ENCODE measurements at regions not wholly inside any gene's neighbourhood (a gene's known extent, or its start where the extent isn't known, plus 50 kb on each side); places are given as distances from the start of the nearest gene placed in this dataset.
"Not testable (repeated sequence)": the region's sequence is repeated elsewhere in the genome, so short reads cannot be mapped to it uniquely, and the experiment has no call there.

GRCh38 chr4:134700251-134700650 is 498.7 kb upstream of the PABPC4L start:
- Histone ChIP-seq H3K27ac (ENCODE audit: low read depth, low read length) (no peak overlapping the region), H3K27me3 (ENCODE audit: insufficient read depth, low read length) (no peaks in the 10 kb centered on the region), H3K36me3 (ENCODE audit: insufficient read depth, low read length) (no peaks in the 10 kb centered on the region), H3K9me3 (ENCODE audit: low read depth, low read length) (peaks cover 4% of the 10 kb centered on the region), H3K4me3 (ENCODE audit: insufficient read depth, low read length) (no peak overlapping the region), H3K4me1 (ENCODE audit: insufficient read depth, low read length) (no peaks in the 10 kb centered on the region), H2AFZ (ENCODE audit: low read length) (no peak overlapping the region), H3K79me2 (ENCODE audit: insufficient read depth, low read length) (no peaks in the 10 kb centered on the region), H4K20me1 (ENCODE audit: insufficient read depth, low read length) (no peaks in the 10 kb centered on the region), H3K4me2 (ENCODE audit: insufficient read depth, low read length) (no peak overlapping the region)
- DNase-seq (ENCODE audit: insufficient read length, low spot score, missing footprints): no peak
- TF ChIP-seq, protein P1, sequence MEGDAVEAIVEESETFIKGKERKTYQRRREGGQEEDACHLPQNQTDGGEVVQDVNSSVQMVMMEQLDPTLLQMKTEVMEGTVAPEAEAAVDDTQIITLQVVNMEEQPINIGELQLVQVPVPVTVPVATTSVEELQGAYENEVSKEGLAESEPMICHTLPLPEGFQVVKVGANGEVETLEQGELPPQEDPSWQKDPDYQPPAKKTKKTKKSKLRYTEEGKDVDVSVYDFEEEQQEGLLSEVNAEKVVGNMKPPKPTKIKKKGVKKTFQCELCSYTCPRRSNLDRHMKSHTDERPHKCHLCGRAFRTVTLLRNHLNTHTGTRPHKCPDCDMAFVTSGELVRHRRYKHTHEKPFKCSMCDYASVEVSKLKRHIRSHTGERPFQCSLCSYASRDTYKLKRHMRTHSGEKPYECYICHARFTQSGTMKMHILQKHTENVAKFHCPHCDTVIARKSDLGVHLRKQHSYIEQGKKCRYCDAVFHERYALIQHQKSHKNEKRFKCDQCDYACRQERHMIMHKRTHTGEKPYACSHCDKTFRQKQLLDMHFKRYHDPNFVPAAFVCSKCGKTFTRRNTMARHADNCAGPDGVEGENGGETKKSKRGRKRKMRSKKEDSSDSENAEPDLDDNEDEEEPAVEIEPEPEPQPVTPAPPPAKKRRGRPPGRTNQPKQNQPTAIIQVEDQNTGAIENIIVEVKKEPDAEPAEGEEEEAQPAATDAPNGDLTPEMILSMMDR (IDR thresholded peaks at IDR 0.05; ENCODE audit: extremely low read depth, low read depth, low read length): no peak

DNA sequence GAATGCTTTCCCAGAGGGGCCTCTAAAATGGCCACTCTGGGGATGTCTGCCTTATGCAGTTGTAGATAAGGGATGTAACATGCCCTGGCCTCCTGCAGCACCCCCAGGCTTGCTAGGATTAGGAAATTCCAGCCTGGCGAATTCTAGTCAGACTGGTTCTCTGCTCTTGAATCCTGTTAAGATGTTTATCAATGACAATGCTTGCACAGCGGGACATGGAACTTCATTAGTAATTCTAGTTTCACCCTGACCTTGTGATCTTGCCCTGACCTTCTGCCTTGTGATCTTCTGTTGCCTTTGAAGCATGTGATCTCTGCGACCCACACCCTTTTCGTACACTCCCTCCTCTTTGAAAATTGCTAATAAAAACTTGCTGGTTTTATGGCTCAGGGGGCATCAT is 497.2 kb upstream of the PABPC4L start:
- H3K27ac ChIP-seq (ENCODE audit: low read depth, low read length); H3K9me3 ChIP-seq (ENCODE audit: low read depth, low read length); H3K79me2 ChIP-seq (ENCODE audit: insufficient read depth, low read length); H2AFZ ChIP-seq (ENCODE audit: low read length); H3K27me3 ChIP-seq (ENCODE audit: insufficient read depth, low read length); H3K36me3 ChIP-seq (ENCODE audit: insufficient read depth, low read length); H4K20me1 ChIP-seq (ENCODE audit: insufficient read depth, low read length); H3K4me3 ChIP-seq (ENCODE audit: insufficient read depth, low read length); H3K4me1 ChIP-seq (ENCODE audit: insufficient read depth, low read length); DNase-seq (ENCODE audit: insufficient read length, low spot score, missing footprints); H3K4me2 ChIP-seq (ENCODE audit: insufficient read depth, low read length): not testable (repeated sequence)

DNA sequence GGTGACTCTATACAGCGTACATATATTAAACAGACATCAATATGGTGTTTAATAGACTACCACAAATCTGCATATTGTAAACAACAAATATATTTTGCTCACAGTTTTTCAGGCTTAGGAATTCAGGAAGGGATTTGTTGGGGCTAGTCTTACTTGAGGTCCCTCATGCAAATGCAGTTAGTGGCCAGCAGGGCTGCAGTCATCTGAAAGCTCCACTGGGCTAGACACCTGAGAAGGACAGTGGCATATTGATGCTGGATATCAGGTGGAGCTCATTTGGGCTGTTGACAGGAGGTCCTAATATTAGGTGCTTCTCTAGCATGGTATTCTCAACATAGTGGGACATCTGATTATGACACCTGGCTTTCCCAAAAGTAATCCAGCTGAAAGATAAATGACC is 493.8 kb upstream of the PABPC4L start:
- Histone ChIP-seq H3K4me2 (ENCODE audit: insufficient read depth, low read length) (no peak overlapping the region), H3K4me1 (ENCODE audit: insufficient read depth, low read length) (no peaks in the 10 kb centered on the region), H3K4me3 (ENCODE audit: insufficient read depth, low read length) (no peak overlapping the region), H3K79me2 (ENCODE audit: insufficient read depth, low read length) (no peaks in the 10 kb centered on the region), H3K9me3 (ENCODE audit: low read depth, low read length) (peaks cover 4% of the 10 kb centered on the region), H3K36me3 (ENCODE audit: insufficient read depth, low read length) (no peaks in the 10 kb centered on the region), H4K20me1 (ENCODE audit: insufficient read depth, low read length) (no peaks in the 10 kb centered on the region), H3K27ac (ENCODE audit: low read depth, low read length) (no peak overlapping the region), H2AFZ (ENCODE audit: low read length) (no peak overlapping the region), H3K27me3 (ENCODE audit: insufficient read depth, low read length) (no peaks in the 10 kb centered on the region)
- DNase-seq (ENCODE audit: insufficient read length, low spot score, missing footprints): no peak
- TF ChIP-seq, protein P1 (IDR thresholded peaks at IDR 0.05; ENCODE audit: extremely low read depth, low read depth, low read length): no peak

DNA sequence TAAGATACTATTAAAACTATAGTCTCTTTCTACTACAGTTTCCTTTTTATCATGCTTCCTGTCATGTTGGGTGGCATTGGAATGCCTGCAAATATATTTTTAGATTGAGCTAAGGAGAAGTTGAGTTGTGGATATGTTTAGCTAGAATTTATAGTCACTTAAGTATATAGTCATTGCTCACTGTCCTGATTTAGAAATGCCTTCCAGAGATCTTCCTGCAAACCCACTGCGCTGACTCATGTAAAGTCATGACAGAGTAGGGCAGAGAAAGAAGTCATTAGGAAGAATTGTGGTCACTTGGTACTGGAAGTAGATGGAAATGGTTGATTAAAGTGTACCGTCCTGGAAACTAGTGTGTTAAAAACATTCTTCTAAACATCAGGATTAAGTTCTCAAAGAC is 490.3 kb upstream of the PABPC4L start:
- no peak for DNase-seq (ENCODE audit: insufficient read length, low spot score, missing footprints)
- no peak overlapping the region for H3K27ac ChIP-seq (ENCODE audit: low read depth, low read length)
- no peaks in the 10 kb centered on the region for H3K4me1 ChIP-seq (ENCODE audit: insufficient read depth, low read length)
- no peaks in the 10 kb centered on the region for H3K79me2 ChIP-seq (ENCODE audit: insufficient read depth, low read length)
- H3K9me3 ChIP-seq (ENCODE audit: low read depth, low read length): peaks cover 2% of the 10 kb centered on the region
- H4K20me1 ChIP-seq (ENCODE audit: insufficient read depth, low read length): no peaks in the 10 kb centered on the region
- TF ChIP-seq, protein P1 (IDR thresholded peaks at IDR 0.05; ENCODE audit: extremely low read depth, low read depth, low read length): no peak
- no peaks in the 10 kb centered on the region for H3K36me3 ChIP-seq (ENCODE audit: insufficient read depth, low read length)
- no peak overlapping the region for H3K4me2 ChIP-seq (ENCODE audit: insufficient read depth, low read length)
- no peak overlapping the region for H2AFZ ChIP-seq (ENCODE audit: low read length)
- H3K27me3 ChIP-seq (ENCODE audit: insufficient read depth, low read length): no peaks in the 10 kb centered on the region
- no peak overlapping the region for H3K4me3 ChIP-seq (ENCODE audit: insufficient read depth, low read length)

All from osteoblast (primary cell).